Peyer's patch (tissue), 4 donors: ENCODE measurements at regions not wholly inside any gene's neighbourhood (a gene's known extent, or its start where the extent isn't known, plus 50 kb on each side); places are given as distances from the start of the nearest gene placed in this dataset.

ENCODE experiments used
- CTCF ChIP-seq, 6 experiments: fragments of 450-650 bp in 4 of 6; fragments of 200-600 bp in 2 of 6; sonication (generic) in 1 of 6; IDR thresholded peaks; one replicate each; pipeline ENCODE4 v1.5.1; 2017 to 2019; ENCODE audit warnings: antibody characterized with exemption in 6 of 6, mild to moderate bottlenecking in 3 of 6, moderate library complexity in 1 of 6
- POLR2A ChIP-seq, 2 donors: fragments of 450-650 bp; IDR thresholded peaks; one replicate each; pipeline ENCODE4 v1.5.1; 2017; ENCODE audit warnings: antibody characterized with exemption in 2 of 2, mild to moderate bottlenecking in 2 of 2, moderate library complexity in 2 of 2

- no peak for TF ChIP-seq CTCF (IDR thresholded peaks at IDR 0.05)
- TF ChIP-seq POLR2A (IDR thresholded peaks at IDR 0.05): no peak
Measured at GRCh38 chr13:89920461-89920860, 1427.0 kb upstream of the MIR17HG start.
